ENCODE measurements at regions not wholly inside any gene's neighbourhood (a gene's known extent, or its start where the extent isn't known, plus 50 kb on each side); places are given as distances from the start of the nearest gene placed in this dataset.

DNA sequence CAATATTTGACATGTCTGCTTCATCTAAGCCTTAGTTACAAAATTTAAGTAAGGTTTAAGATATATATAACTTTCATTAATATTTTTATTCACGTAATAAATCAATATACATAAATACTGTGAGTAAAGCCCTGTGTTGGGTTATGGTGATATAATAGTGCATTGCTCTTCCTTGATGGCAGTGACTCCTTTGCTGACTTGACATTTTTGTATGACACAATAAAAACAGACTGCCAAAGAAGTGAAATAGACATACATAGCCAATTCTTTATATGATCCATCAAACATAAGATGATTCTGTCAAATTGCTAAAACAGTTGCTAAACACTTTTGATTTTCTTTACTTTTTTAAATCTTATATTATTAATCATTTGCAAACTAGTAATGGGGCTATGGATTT, 1518.2 kb downstream of the EFNA5 start:
- TF ChIP-seq, protein P1, sequence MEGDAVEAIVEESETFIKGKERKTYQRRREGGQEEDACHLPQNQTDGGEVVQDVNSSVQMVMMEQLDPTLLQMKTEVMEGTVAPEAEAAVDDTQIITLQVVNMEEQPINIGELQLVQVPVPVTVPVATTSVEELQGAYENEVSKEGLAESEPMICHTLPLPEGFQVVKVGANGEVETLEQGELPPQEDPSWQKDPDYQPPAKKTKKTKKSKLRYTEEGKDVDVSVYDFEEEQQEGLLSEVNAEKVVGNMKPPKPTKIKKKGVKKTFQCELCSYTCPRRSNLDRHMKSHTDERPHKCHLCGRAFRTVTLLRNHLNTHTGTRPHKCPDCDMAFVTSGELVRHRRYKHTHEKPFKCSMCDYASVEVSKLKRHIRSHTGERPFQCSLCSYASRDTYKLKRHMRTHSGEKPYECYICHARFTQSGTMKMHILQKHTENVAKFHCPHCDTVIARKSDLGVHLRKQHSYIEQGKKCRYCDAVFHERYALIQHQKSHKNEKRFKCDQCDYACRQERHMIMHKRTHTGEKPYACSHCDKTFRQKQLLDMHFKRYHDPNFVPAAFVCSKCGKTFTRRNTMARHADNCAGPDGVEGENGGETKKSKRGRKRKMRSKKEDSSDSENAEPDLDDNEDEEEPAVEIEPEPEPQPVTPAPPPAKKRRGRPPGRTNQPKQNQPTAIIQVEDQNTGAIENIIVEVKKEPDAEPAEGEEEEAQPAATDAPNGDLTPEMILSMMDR (IDR thresholded peaks at IDR 0.05) = no peak
- TF ChIP-seq POLR2A (IDR thresholded peaks at IDR 0.05) = no peak
